GM19043 (cell line): ENCODE measurements at regions not wholly inside any gene's neighbourhood (a gene's known extent, or its start where the extent isn't known, plus 50 kb on each side); places are given as distances from the start of the nearest gene placed in this dataset.

ENCODE experiments used
- ATAC-seq: cut with Tn5 transposase; IDR thresholded peaks from one replicate; pipeline ENCODE4 v1.9.1; 2021; ENCODE audit warnings: low read depth; ENCODE audit not compliant: unreplicated experiment

GRCh38 chr12:104863296-104863948, 94.7 kb downstream of the SLC41A2 start:
- ATAC-seq, result no peak

- no peak for ATAC-seq
These were observed 99.2 kb downstream of the SLC41A2 start for GRCh38 chr12:104858611-104859543.

GRCh38 chr12:104856531-104856930, 101.6 kb downstream of the SLC41A2 start:
- no peak for ATAC-seq

DNA sequence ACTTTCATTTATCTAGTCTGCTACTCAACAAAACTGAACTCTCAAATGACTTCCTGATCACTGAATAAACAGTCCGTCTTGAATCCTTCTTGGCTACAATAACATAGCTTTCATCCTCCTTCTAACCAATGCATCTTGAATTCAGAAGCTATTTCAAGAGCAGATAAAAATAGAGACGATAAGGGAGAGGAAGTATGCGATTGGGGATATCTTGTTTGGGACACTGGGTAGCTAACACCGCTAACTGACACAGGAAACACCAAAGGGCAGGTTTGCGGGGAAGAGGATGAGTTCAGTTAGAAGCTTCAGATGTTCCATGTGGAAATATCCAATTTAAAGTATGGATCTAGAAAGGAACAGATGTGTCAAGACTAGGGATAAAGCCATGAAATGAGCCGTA, 102.5 kb downstream of the SLC41A2 start:
- no peak for ATAC-seq

DNA sequence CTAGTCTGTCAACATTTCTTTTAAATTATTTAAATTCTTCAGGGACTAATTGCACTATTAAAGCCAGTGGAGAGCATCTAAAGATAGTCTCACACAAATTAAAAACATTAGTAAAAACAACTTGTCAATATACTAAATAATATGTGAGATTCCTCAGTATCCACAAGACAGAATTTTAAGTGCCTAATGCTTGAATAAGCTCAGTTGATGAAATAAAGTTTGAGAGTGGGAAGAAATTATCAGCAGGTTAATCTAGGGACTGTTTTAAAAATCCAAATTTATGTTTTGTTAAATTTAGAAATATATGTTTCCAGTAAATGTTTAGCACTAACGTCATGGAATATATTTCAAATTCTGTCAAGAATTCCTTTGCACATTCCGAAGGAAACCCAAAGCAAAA, 105.2 kb downstream of the SLC41A2 start:
- ATAC-seq, result no peak

GRCh38 chr12:104852102-104852501, 106.0 kb downstream of the SLC41A2 start:
- no peak for ATAC-seq

DNA sequence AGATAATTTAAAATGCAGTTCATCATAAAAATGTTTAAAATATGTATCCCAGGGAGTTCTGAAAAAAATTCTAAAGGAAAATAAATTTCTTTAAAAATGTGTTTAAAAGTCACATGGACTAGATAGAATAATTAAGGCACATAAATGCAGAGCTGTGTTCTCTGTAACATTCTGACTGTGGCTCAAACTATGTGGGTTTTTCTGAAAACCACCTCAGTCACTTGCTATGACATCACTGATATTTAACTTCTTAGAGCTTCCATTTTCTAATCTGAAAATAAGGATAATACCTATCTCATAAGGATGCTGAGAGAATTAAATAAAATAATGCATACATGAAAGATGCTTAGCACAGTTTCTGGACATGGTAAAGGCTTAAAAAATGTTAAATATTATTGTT, 107.3 kb downstream of the SLC41A2 start:
- ATAC-seq, result no peak

DNA sequence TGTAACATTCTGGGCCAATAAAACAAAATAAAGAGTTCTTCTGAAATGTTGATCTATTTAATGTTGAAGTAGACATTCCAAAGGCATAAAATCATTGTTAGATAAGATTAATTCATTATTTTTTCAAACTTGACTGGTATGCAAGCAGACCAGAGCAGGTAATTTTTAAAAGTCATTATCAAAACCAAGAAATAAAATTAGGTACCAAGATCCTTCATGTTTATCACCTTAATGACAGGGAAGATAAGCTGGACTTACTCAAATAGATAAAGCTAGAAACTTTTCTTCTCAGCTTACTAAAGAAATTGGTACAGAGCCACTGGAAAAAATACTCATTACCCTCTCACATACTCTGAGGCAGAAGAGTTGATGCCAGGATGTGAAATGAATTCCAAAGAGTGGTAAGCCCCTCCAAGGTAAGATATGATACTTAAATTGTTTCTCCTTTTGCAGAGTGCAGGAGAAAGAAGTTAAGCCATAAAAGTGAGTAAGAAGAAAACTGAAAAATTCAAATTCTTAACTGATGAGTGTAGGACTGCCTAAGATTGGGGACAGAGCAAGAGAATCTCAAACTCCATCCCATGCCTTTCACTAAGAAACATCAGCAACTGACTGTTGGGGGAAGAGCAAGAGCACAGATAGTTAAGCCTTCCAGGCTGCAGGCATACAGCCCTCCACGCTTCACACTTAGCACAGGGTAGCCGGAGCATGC, 111.9 kb downstream of the SLC41A2 start:
- ATAC-seq, result no peak

DNA sequence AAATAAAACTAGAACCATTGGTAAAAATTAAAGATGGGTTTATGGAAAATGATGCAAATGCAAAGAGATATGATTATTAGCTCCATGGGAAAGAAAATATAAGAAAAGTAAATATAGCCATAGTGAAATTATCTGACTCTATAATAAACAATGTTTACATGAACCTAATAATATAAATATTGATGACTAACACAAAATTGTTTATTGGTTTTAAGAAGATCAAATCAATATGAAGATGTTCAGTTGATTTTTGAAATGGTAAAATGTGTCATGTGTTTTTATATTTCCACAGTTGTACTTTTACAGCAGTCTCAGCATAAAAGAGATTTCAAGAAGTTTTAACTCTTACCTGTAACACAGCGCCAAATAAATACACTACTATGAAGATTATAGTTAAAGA, 114.0 kb downstream of the SLC41A2 start:
- no peak for ATAC-seq

GRCh38 chr12:104840262-104840661, 117.8 kb downstream of the SLC41A2 start:
- no peak for ATAC-seq

DNA sequence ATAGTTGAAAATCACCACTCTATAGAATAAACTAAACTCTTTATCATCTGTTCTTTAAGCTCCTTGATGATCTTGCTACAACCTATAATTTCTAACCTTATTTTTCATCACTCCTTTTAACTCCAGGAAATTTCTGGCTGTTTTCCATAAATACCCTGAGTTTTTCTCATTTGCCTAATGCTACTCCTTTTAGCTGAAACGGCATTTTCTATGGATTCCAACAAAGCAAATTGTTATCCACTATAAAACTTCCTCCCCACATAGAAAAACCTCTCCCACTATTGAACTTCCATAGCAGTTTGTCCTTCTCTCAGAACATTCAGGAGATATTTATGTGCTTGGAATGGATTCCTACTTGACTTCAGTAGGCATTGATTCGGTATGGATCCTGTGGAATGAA, 122.8 kb downstream of the SLC41A2 start:
- no peak for ATAC-seq

DNA sequence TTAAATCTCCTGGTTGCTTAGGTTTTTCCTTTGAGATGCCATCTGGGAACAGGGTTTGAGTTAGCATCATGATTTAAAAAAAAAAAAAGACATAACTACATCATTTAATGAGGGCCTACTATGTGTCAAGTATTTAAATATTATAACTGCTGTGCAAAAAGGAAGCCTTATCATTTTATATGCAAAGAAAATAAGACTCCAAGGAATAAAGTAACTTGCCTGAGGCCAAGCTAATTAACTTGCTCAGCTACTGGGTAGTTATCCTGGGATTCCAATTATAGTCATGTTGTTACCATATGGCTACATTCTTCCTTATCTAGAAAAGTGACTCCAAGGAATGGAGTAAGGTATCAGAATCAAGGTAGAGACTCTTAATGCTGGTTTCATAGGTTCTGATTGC, 123.5 kb downstream of the SLC41A2 start:
- no peak for ATAC-seq

DNA sequence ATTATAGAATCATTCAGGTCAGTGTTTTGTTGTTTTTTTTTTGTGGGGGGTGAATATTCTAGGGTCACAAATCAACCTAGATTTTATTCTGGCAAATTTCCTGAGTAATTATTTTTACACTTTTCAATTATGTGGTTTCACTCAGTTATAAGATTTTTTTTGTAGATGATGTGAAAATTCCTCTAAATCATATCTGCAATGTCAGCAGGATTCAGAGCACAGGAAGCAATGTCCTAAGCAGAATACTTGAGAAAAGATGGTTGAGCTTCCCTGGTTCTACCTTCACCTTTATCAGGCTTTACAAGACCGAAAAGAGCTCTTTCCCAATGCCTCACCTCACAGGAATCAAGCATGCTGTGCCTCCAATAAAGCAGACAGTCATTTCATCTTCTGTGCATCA, 124.3 kb downstream of the SLC41A2 start:
- ATAC-seq, result no peak

- ATAC-seq, result no peak
These were observed 130.1 kb downstream of the SLC41A2 start for GRCh38 chr12:104828015-104828414.

DNA sequence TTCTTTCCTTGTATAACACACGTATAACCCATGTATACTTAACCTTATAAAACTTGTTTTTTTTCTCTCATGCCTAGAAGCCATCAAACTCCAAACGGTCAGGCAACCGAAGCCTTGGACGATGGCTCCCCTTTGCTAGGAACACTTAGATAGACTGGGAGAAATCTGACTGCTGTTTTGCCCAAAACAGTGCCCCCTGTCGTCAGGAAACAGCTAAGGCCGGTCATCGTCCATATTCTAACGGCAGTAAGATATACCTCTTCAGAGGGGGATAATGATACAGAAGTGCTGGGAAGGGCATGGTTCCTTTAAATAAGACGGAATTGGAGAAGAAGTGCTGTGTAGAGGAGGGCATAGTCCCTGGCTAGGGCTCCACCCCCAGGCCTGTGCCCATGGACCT, 130.5 kb downstream of the SLC41A2 start:
- ATAC-seq, result no peak

- ATAC-seq, result no peak
These were observed 132.7 kb downstream of the SLC41A2 start for GRCh38 chr12:104825408-104825807.

DNA sequence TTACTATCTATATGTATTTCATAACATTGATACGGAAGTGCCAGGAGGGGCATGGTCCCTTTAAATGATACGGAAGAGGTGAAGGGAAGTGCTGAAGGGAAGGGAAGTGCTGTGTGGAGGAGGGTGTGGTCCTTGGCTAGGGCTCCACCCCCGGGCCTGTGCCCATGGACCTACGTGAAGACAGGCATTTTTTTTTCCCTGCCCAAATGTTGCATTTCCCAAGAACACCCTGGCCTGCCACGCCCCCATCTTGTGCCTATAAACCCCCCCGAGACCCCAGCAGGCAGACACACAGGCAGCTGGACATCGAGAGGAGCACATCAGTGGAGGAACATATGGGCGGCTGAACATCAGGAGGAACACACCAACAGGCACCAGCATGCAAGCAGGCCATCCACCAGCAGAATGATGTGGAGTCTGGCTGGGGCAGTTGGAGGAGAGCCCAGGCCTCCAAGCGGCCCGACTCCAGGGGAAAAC, 134.1 kb downstream of the SLC41A2 start:
- ATAC-seq, result no peak

DNA sequence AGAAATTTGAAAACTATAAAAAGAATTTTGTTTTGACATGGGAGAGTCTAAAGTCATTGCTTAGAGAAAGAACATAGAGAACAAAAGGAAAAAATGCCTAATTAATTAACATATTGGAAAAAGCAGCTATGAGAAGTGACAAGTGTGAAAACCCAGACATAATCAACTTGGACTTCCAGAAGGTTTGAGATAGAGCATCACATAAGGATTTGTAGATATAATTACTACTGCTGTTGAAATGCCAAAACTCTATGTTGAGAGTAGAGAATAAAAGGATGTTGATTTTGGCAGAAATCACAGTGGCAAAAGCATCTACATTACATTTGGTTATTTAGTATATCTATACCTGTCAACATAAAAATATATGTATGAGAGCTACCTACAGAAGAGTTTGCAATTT, 135.1 kb downstream of the SLC41A2 start:
- no peak for ATAC-seq

DNA sequence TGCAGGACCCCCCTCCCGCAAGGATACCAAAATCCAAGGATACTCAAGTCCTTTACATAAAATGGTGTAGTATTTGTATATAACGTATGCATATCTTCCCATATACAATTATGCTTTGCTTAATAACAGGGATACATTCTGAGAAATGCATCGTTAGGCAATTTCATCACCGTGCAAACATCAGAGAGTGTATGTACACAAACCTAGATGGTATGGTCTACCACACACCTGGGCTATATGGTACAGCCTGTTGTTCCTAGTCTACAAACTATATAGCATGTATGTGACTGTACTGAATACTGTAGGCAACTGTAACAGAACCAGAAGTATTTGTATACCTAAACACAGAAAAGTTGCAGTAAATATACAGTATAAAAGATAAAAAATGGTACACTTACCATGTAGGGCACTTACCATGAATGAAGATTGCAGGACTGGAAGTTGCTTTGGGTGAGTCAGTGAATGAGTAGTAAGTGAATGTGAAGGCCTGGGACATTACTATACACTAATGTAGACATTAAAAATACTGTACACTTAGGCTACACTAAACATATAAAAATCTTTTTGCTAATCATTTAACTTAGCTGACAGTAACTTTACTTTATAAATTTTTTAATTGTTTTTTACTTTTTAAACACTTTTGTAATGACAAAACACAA, 141.1 kb downstream of the SLC41A2 start:
- ATAC-seq, result no peak

DNA sequence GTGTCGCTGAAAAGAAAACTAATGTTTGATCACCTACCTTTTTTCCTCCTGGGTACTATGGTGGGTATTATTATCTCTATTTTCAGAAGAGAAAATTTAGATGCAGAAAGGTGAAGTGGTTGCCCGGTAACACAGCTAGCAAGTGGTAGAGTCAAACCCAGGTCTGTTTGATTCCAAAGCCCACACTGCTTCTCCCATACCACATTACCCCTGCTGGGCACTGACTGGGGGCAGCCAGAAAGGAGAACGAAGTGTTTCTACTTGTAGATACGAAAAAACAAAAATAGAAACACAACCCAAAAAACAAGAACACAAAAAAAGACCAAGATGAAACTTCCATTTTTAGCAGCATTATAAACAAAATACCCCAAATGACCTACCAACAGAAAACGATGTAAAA, 142.2 kb downstream of the SLC41A2 start:
- no peak for ATAC-seq

GRCh38 chr12:104814944-104815343, 143.1 kb downstream of the SLC41A2 start:
- ATAC-seq, result no peak
